Adrenal gland (tissue), 5 donors: ENCODE measurements at regions not wholly inside any gene's neighbourhood (a gene's known extent, or its start where the extent isn't known, plus 50 kb on each side); places are given as distances from the start of the nearest gene placed in this dataset.

Experiments
- POLR2A ChIP-seq, 2 donors: fragments of 450-650 bp; IDR thresholded peaks; one replicate each; pipeline ENCODE4 v1.6.1; 2017; ENCODE audit warnings: antibody characterized with exemption in 2 of 2, mild to moderate bottlenecking in 2 of 2, moderate library complexity in 1 of 2
- TF ChIP-seq, protein P1 (sequence below), 6 experiments: fragments of 450-650 bp in 4 of 6; fragments of 200-600 bp in 2 of 6; sonication (generic) in 1 of 6; IDR thresholded peaks; 1 replicate in 5 of 6; 2 replicates in 1 of 6; pipeline versions ENCODE4 v1.5.1 to v1.8.0; 2016 to 2021; ENCODE audit warnings: antibody characterized with exemption in 6 of 6, mild to moderate bottlenecking in 2 of 6, moderate library complexity in 1 of 6
- donor health status: DM: no; HTN: no; CAD: no.

DNA sequence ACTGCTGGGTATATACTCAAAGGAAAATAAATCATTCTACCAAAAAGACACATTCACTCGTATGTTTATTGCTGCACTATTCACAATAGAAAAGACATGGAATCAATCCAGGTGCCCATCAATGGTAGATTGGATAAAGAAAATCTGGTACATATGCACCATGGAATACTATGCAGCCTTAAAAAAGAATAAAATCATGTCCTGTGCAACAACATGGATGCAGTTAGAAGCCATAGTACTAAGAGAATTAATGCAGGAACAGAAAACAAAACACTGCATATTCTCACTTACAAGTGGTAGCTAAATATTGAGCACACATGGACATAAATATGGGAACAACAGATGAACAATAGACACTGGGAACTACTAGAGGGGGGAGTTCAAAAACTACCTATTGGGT is 96.3 kb downstream of the FAM76B start:
- TF ChIP-seq, protein P1, sequence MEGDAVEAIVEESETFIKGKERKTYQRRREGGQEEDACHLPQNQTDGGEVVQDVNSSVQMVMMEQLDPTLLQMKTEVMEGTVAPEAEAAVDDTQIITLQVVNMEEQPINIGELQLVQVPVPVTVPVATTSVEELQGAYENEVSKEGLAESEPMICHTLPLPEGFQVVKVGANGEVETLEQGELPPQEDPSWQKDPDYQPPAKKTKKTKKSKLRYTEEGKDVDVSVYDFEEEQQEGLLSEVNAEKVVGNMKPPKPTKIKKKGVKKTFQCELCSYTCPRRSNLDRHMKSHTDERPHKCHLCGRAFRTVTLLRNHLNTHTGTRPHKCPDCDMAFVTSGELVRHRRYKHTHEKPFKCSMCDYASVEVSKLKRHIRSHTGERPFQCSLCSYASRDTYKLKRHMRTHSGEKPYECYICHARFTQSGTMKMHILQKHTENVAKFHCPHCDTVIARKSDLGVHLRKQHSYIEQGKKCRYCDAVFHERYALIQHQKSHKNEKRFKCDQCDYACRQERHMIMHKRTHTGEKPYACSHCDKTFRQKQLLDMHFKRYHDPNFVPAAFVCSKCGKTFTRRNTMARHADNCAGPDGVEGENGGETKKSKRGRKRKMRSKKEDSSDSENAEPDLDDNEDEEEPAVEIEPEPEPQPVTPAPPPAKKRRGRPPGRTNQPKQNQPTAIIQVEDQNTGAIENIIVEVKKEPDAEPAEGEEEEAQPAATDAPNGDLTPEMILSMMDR (IDR thresholded peaks at IDR 0.05): no peak
- no peak for TF ChIP-seq POLR2A (IDR thresholded peaks at IDR 0.05)
